A673 (cell line): ENCODE measurements at regions not wholly inside any gene's neighbourhood (a gene's known extent, or its start where the extent isn't known, plus 50 kb on each side); places are given as distances from the start of the nearest gene placed in this dataset.

Experiments used
- BruUV-seq: library from RNA; stranded (reverse); fragments of 400-500 nt; replicated peaks from 2 replicates; lab custom pipeline; 2021; lab: Mats Ljungman, UMichigan
- CTCF ChIA-PET: fragments of 300-600 bp; sonication (Branson Sonifier 250); formaldehyde crosslinking; loops from one replicate; lab custom pipeline; 2022; ENCODE audit warnings: antibody characterized with exemption; lab: Charles Lee
- POLR2A ChIA-PET: fragments of 300-600 bp; sonication (Branson Sonifier 250); formaldehyde crosslinking; loops from one replicate; lab custom pipeline; 2022; ENCODE audit warnings: antibody characterized with exemption; ENCODE audit not compliant: low non-redundant PET; lab: Charles Lee
- DNase-seq: peaks from one replicate; pipeline ENCODE4 v3.0.0-alpha.2; 2015; ENCODE audit warnings: low spot score
- H3K27ac ChIP-seq: fragments of 200-600 bp; sonication (generic); 2 replicates; pipeline ENCODE4 v1.5.1; 2016; ENCODE audit warnings: mixed run types, low read depth, mild to moderate bottlenecking, mixed read lengths, antibody characterized with exemption, low read length; ENCODE audit not compliant: poor library complexity, severe bottlenecking
- H3K27me3 ChIP-seq: fragments of 200-600 bp; sonication (generic); replicated peaks from 2 replicates; pipeline ENCODE4 v1.6.1; 2017; ENCODE audit warnings: mixed run types, low read depth, mild to moderate bottlenecking, mixed read lengths, antibody characterized with exemption, low read length; ENCODE audit not compliant: insufficient read depth, poor library complexity
- H3K36me3 ChIP-seq: fragments of 200-600 bp; sonication (generic); 2 replicates; pipeline ENCODE4 v1.6.1; 2016; ENCODE audit warnings: mixed run types, mild to moderate bottlenecking, mixed read lengths, antibody characterized with exemption, low read length; ENCODE audit not compliant: insufficient read depth, poor library complexity, severe bottlenecking
- H3K4me1 ChIP-seq: fragments of 200-600 bp; sonication (generic); 2 replicates; pipeline ENCODE4 v1.6.1; 2017; ENCODE audit warnings: mixed run types, mild to moderate bottlenecking, mixed read lengths, antibody characterized with exemption, low read length; ENCODE audit not compliant: insufficient read depth, poor library complexity, severe bottlenecking
- H3K4me3 ChIP-seq: fragments of 200-600 bp; sonication (generic); 2 replicates; pipeline ENCODE4 v1.5.1; 2016; ENCODE audit warnings: low read depth, mixed run types, mild to moderate bottlenecking, mixed read lengths, low read length; ENCODE audit not compliant: poor library complexity, severe bottlenecking
- H3K9me3 ChIP-seq: fragments of 200-600 bp; sonication (generic); 2 replicates; pipeline ENCODE4 v1.6.1; 2016; ENCODE audit warnings: mixed run types, low read depth, mild to moderate bottlenecking, mixed read lengths, antibody characterized with exemption, low read length; ENCODE audit not compliant: poor library complexity, severe bottlenecking
- CTCF ChIP-seq: fragments of 300-800, 200-600 bp; sonication (generic); conservative IDR thresholded peaks from 2 replicates; pipeline ENCODE4 v1.5.1; 2017; ENCODE audit warnings: low read depth, mild to moderate bottlenecking, antibody characterized with exemption, low read length, moderate library complexity, mixed read lengths
- EZH2 ChIP-seq: fragments of 200-600 bp; sonication (generic); IDR thresholded peaks from 2 replicates; pipeline ENCODE4 v1.6.1; 2017; ENCODE audit warnings: borderline replicate concordance, low read depth, mild to moderate bottlenecking, mixed read lengths, antibody characterized with exemption, low read length; ENCODE audit not compliant: poor library complexity, severe bottlenecking
- intact Hi-C: fragments of 100-400 bp; cut with micrococcal nuclease; formaldehyde crosslinking; loops from one replicate; pipeline ENCODE4 v1.10.0; 2022; ENCODE audit not compliant: unreplicated experiment

GRCh38 chr4:182978152-182978827 is 61.1 kb upstream of the DCTD start:
- intact Hi-C loops: no loop called here
- H3K27ac ChIP-seq: no peak overlapping the region
- CTCF ChIA-PET: no interaction called here

DNA sequence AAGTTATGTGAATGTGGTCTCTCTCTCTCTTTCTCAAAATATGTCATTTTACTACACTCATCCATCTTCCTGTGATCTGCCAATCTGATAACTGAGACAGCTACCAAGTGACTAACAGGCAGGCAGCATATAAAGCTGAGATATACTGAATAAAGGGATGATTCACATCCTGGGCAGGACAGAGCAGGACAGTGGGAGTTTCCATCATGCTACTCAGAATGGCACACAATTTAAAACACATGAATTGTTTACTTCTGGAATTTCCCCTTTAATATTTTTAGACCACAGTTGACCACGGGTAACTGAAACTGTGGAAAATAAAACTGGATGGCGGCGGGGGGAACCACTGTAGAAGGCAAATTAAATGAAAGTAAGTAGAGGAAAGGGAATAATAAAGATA is 58.6 kb upstream of the DCTD start:
- POLR2A ChIA-PET: interaction anchor here (0.6 kb wide), 1 partner anchor 12 kb away, joined by 4 read pairs; no protein-coding TSS in a partner anchor
- Histone ChIP-seq H3K4me1 (peaks cover 3% of the 10 kb centered on the region), H3K36me3 (no peaks in the 10 kb centered on the region), H3K9me3 (no peaks in the 10 kb centered on the region), H3K27ac (no peak overlapping the region), H3K4me3 (no peak overlapping the region), H3K27me3 (no peaks in the 10 kb centered on the region)
- CTCF ChIA-PET: interaction anchor here (0.6 kb wide), 1 partner anchor 15 kb away, joined by 3 read pairs; no protein-coding TSS in a partner anchor
- intact Hi-C loops: no loop called here
- TF ChIP-seq EZH2 (no peak), CTCF (no peak)
- no TSS peak for BruUV-seq
- peak; percentile 79 for DNase-seq

More at GRCh38 chr4:182978152-182978827, 61.1 kb upstream of the DCTD start:
- TF ChIP-seq CTCF: no peak
- no peak for TF ChIP-seq EZH2
- H3K4me3 ChIP-seq: no peak overlapping the region
- H3K9me3 ChIP-seq: no peaks in the 10 kb centered on the region
- no peaks in the 10 kb centered on the region for H3K36me3 ChIP-seq
- peak; percentile 72 for DNase-seq
- peaks cover 3% of the 10 kb centered on the region for H3K4me1 ChIP-seq
- POLR2A ChIA-PET: no interaction called here
- BruUV-seq: no TSS peak
- no peaks in the 10 kb centered on the region for H3K27me3 ChIP-seq

- Histone ChIP-seq H3K4me1 (peaks cover 3% of the 10 kb centered on the region), H3K27ac (no peak overlapping the region), H3K36me3 (no peaks in the 10 kb centered on the region), H3K27me3 (no peaks in the 10 kb centered on the region), H3K4me3 (no peak overlapping the region), H3K9me3 (no peaks in the 10 kb centered on the region)
- ChIA-PET POLR2A (no interaction called here), CTCF (no interaction called here)
- TF ChIP-seq EZH2 (no peak), CTCF (no peak)
- intact Hi-C loops: no loop called here
- BruUV-seq: no TSS peak
- no peak for DNase-seq
Observed at GRCh38 chr4:182973941-182974340, 56.8 kb upstream of the DCTD start.
